NCI-H82 treated with DMSO at 0.1 percent for 48 hours (cell line): ENCODE measurements at regions not wholly inside any gene's neighbourhood (a gene's known extent, or its start where the extent isn't known, plus 50 kb on each side); places are given as distances from the start of the nearest gene placed in this dataset.
"Not testable (repeated sequence)": the region's sequence is repeated elsewhere in the genome, so short reads cannot be mapped to it uniquely, and the experiment has no call there.

ENCODE experiments used
- DNase-seq: peaks from one replicate; lab custom pipeline; 2025; ENCODE audit not compliant: unreplicated experiment; lab: John Stamatoyannopoulos, UW

GRCh38 chr4:137754652-137755471 lies 222.6 kb upstream of the PCDH18 start:
- no peak for DNase-seq

DNA sequence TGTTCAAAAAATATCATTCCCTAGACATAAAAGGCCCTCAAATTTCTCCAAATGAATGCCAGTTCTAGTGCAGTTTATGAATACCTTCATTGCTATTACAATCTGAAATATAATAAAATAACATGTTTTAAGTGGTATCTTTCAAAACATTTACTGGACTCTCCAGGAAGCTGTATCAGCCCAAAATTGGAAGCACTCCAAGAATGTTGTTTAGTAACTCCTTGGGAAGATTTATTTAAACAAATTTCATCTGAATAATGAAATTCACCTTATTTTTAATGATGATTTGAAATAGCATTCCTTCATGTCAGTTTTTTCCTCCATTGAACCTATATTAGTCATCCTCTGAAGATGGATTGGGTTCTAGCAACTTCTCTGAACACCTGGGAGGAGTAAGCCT lies 217.2 kb upstream of the PCDH18 start:
- no peak for DNase-seq

GRCh38 chr4:137748616-137749015 lies 216.3 kb upstream of the PCDH18 start:
- DNase-seq: no peak

- no peak for DNase-seq
These were observed 207.8 kb upstream of the PCDH18 start for GRCh38 chr4:137740141-137740540.

DNA sequence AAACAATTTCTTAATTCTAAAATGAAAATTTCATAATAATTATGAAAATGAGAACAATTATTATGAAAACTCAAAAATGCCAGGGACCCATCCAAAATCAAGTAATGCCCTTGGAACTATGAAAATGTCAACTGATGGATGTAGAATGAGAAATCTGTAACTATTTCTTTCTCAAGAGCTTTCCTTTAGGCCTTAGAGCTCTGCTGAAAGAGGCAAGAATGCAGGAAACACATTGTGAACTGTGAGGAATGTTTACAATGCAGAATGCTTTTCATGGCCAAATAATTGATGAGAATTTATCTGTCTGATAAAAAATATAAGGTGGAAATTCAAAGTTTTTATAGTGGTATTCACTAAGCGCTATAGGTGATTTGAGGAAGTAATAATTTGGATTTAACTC lies 207.1 kb upstream of the PCDH18 start:
- DNase-seq: no peak

DNA sequence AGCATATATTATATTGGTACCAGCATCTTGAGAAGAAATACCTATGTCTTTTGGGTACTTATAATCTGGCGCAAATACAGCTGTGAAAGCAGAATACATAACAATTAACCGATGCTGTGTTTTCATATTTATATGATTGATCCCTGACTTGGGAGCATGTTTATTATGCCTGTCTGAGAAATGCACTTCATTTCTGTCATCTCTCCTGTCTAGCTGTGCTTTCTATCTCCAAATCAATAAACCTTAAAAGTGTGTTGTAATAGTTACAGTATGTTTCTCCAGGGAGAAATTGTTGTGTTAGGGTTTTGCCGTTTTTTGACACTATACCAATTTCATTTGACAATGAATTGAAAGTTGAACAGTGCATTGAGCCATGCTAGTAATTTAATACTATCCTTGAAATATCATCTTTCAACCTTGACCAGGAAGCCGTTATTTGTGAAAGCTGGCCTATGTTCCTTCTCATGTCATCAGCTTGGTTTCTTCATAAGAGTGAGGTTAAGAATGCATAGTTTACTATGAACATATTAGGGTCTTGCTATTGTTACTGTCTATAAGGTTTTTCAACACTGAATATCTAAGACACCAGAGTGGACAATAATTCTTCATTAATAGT lies 206.2 kb upstream of the PCDH18 start:
- DNase-seq: no peak

DNA sequence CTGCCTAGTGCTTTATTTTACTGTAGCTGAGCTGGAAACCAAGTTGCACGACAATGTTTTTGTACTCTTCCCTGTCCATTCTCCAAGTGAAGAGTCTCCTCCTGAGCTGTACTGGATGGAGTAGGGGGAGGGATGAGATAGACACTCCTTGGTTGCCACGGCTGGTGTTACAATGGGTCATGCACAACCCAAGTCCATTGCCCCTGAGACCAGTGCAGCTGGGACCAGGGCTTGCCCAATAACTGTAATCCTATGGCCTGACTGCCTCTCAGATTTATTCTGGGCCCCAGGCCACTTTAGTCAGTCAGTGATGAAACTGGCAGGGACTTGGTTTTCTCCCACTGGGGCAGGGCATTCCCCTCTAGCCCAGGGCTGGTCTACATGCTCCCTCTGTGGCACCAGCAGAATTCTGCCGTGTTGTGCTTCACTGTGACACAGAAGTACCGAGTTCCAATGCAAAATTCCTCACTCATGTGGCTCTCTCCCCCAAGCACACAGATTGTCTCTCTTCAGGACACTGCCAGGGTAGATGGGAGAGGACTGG lies 203.3 kb upstream of the PCDH18 start:
- DNase-seq: no peak

DNA sequence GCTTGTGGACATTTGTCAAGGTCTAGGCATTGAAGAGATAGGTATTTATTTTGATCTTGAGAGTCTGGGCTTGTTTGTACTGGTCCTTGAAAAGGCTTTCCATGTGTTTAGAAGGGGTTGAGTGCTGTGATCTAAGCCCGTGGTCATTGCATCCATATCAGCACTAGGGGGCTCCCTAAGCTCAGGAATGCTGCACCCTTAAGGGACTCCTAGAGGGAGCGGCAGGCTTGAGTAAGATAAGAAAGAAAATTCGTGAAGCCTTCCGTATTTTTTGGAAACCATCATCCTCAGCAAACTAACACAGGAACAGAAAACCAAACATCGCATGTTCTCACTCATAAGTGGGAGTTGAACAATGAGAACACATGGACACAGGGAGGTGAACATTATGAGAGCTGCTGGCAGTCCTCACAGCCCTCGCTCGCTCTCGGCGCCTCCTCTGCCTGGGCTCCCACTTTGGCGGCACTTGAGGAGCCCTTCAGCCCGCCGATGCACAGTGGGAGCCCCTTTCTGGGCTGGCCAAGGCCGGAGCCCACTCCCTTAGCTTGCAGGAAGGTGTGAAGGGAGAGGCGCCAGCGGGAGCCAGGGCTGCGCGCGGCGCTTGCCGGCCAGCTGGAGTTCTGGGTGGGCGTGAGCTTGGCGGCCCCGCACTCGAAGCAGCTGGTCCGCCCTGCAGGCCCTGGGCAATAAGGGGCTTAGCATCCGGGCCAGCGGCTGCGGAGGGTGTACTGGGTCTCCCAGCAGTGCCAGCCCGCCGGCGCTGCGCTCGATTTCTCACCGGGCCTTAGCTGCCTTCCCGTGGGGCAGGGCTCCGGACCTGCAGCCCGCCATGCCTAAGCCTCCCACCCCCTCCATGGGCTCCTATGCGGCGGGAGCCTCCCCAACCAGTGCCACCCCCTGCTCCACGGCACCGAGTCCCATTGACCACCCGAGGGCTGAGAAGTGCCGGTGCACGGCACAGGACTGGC lies 201.2 kb upstream of the PCDH18 start:
- not testable (repeated sequence) for DNase-seq

- no peak for DNase-seq
These were observed 190.6 kb upstream of the PCDH18 start for GRCh38 chr4:137722910-137723309.

DNA sequence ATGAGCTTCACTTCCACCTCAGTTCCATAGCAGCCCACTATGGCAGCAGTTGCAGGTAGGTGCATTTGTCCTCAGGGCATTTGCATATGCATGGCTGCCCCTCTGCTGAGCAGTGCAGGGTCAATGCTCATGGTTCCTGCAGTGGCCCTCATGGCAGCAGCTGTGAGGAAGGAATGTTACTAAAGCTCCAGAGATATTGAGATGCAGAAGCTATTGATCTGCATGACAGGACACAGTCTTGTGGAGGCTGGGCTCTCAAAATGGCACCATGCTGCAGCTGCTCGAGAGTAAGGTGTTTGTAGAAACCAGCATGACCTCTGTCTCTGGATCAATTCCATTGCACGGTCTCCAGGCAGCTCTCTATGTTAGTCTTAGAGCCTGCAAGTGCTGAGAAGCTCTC lies 179.2 kb upstream of the PCDH18 start:
- DNase-seq: no peak

GRCh38 chr4:137707626-137708025 lies 175.3 kb upstream of the PCDH18 start:
- DNase-seq: no peak

DNA sequence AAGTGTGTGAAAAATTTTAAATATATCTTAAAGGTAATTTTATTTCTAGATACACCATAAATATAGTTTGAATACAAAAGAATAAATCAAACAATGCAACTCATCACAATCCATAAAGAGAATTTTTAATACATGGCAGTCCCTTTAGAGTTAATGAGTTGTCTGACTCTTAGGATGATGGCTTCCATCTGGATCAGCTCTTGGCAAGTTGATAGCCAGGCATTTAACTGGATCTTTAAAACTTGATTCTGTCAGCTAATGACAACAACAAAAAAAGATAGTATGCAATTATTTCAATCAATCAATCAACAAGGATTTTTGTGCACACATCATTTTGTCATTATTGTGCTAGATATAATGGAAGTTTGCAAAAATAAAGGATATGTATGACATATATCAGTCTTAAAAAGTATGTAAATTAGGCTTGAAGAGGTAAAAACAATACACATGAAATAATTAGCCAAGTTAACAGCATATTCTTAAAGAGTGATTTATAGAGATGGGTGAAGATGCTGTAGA lies 174.9 kb upstream of the PCDH18 start:
- no peak for DNase-seq

DNA sequence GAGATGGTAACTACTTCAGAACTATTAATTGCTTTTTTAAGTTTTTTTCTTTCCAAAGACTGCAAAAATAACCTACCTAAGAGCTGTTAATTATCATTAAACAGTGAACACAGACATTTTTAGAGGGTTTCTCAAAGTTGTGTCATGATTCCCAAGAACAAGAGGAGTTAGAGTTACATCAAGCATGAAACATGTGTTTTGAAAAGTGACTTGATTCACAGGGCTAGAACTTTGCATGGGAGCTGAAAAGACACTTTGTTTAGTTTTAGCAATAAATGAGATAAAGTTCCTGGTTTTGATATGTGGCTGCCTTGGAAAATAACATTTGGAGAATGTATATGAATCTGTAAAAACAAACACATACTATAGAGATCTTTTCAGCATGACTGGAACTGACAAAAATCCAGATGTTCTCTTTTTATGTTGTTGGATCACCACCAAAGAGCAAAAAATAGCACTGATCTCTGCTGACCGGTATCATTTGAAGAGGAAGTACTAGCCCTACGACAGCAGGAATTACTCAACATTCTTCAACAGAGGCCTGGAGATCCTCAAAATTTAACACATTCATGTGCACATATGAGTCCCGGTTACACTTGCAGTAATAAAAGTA lies 173.0 kb upstream of the PCDH18 start:
- DNase-seq: no peak

DNA sequence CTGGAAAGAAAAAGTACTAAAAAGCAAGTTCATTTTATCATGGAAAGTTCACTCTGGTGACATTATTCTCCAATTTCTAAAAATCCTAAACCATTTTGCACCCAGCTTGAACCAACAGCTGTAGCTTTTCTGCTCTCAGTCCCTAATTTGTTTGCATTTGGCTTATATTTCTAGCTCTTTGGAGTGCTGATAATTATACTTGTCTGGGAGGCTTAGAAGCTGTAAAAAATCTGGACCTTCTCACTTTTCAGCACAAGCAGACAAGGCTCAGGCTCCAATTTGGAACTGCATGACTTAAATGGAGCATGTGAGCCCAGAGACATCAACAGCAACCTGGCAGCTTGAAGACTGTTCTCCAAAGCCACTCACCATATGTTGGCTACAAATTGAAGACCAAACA lies 170.9 kb upstream of the PCDH18 start:
- DNase-seq: no peak

DNA sequence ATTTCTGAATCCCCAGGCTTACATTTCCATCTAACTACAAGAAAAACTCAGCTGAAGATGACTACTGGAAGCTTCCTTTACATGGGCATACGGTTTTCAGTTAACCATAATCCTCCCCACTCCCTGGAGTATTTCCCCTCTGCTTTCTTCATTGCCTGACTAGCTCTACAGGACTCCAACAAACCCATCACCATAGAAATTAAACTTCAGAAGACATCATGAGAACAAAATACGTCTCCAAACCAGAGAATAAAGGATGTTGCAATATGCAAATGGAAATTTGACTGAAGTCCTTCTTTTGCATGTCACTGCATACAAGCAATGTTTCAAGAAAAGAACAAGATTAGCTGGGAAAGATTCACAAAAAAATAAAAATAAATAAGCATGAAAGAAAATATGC lies 170.2 kb upstream of the PCDH18 start:
- no peak for DNase-seq

DNA sequence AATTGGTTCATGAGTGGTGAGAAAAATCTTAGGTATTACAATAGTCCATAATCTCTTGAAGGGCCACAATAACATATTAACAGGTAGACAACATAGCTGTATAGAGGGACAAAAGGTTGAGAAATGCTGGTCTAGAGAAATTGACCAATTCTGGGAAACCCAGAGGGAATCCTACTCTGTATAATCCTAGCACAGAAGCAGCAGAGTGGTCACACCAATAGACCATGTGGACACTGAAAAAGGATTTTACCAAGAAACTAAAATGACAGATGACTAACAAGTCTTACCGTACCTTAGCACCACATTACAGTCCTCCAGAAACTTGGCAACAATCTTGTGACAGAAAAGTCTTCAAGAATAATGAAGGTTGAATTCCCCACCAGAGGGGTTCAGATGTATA lies 169.1 kb upstream of the PCDH18 start:
- DNase-seq: no peak

GRCh38 chr4:137700751-137701150 lies 168.5 kb upstream of the PCDH18 start:
- DNase-seq: no peak

DNA sequence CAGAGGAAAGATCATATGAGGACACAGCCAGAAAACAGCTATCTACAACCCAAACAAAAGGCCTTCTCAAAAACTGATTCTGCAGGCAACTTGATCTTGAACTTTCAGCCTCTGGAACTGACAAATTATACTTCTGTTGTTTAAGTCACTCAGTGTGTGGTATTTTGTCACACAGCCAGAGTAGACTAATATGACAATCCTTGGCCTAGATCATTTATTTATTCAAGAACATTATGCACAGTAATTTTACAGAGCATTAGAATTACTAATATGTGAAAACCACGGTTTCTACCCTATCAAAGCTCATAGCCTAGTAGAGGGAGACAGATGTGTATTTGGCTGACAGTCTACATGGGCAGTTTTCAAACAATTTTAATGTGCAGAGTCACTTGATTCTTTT lies 167.8 kb upstream of the PCDH18 start:
- no peak for DNase-seq

GRCh38 chr4:137694138-137694537 lies 161.8 kb upstream of the PCDH18 start:
- no peak for DNase-seq

DNA sequence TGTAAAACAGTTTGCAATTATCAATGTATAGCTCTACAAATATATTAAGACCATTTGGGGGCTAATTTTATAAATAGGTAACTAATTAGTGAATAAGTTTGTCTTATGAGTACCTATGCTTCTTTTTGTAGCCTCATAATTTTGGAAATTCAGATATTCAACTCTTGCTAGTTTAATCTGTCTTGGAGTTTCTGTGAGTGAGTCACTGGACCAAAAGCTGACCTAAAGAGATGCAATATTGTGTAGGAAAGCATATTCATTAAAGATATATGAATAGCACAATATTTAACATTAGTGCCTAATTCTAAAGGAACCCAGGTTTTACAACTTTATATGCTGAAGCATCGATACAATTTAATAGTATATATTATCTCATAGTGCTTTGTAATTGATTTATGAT lies 161.3 kb upstream of the PCDH18 start:
- no peak for DNase-seq

- no peak for DNase-seq
These were observed 159.9 kb upstream of the PCDH18 start for GRCh38 chr4:137692205-137692604.
